ENCODE measurements at regions not wholly inside any gene's neighbourhood (a gene's known extent, or its start where the extent isn't known, plus 50 kb on each side); places are given as distances from the start of the nearest gene placed in this dataset.

- no peaks in the 10 kb centered on the region for H3K27me3 Mint-ChIP-seq
- no peak for DNase-seq
- H3K4me1 Mint-ChIP-seq: no peaks in the 10 kb centered on the region
- H3K36me3 Mint-ChIP-seq: no peaks in the 10 kb centered on the region
- H3K4me3 Mint-ChIP-seq: no peak overlapping the region
- H3K36me3 ChIP-seq (ENCODE audit: insufficient read depth, low read length): no peaks in the 10 kb centered on the region
- ChIA-PET CTCF (no interaction called here), POLR2A (no interaction called here)
- no peaks in the 10 kb centered on the region for H3K9me3 ChIP-seq (ENCODE audit: low read length)
- H3K4me3 ChIP-seq (ENCODE audit: low read length): no peak overlapping the region
- peaks cover 3 to 14% (median 8%) of the 10 kb centered on the region in 5 donors for H3K9me3 Mint-ChIP-seq
- no peaks in the 10 kb centered on the region for H3K4me1 ChIP-seq (ENCODE audit: insufficient read depth, low read length)
- no peak overlapping the region for H3K27ac ChIP-seq (ENCODE audit: low read depth, low read length)
- no peak overlapping the region for H3K27ac Mint-ChIP-seq
- no peaks in the 10 kb centered on the region for H3K27me3 ChIP-seq (ENCODE audit: insufficient read depth, low read length, poor library complexity, severe bottlenecking)
These were observed 532.8 kb downstream of the FAT4 start for GRCh38 chr4:125847518-125847917.

- DNase-seq: no peak
- no peak overlapping the region for H3K27ac Mint-ChIP-seq
- no peaks in the 10 kb centered on the region for H3K4me1 ChIP-seq (ENCODE audit: insufficient read depth, low read length)
- no peaks in the 10 kb centered on the region for H3K27me3 Mint-ChIP-seq
- CTCF ChIA-PET: no interaction called here
- H3K27ac ChIP-seq (ENCODE audit: low read depth, low read length): no peak overlapping the region
- H3K36me3 Mint-ChIP-seq: no peaks in the 10 kb centered on the region
- H3K4me1 Mint-ChIP-seq: no peaks in the 10 kb centered on the region
- no peak overlapping the region for H3K4me3 ChIP-seq (ENCODE audit: low read length)
- POLR2A ChIA-PET: no interaction called here
- no peaks in the 10 kb centered on the region for H3K27me3 ChIP-seq (ENCODE audit: insufficient read depth, low read length, poor library complexity, severe bottlenecking)
- no peaks in the 10 kb centered on the region for H3K36me3 ChIP-seq (ENCODE audit: insufficient read depth, low read length)
- H3K9me3 ChIP-seq (ENCODE audit: low read length): no peaks in the 10 kb centered on the region
- peaks cover 3 to 22% (median 11%) of the 10 kb centered on the region in 5 donors for H3K9me3 Mint-ChIP-seq
- H3K4me3 Mint-ChIP-seq: no peak overlapping the region
These were observed 535.1 kb downstream of the FAT4 start for GRCh38 chr4:125849869-125850268.

GRCh38 chr4:125891597-125892258, 577.0 kb downstream of the FAT4 start:
- Mint-ChIP-seq H3K36me3 (no peaks in the 10 kb centered on the region), H3K27ac (no peak overlapping the region), H3K4me1 (no peaks in the 10 kb centered on the region), H3K27me3 (no peaks in the 10 kb centered on the region), H3K4me3 (no peak overlapping the region), H3K9me3 (peaks cover 9 to 34% (median 19%) of the 10 kb centered on the region in 5 donors)
- no peak for DNase-seq
- Histone ChIP-seq H3K36me3 (ENCODE audit: insufficient read depth, low read length) (no peaks in the 10 kb centered on the region), H3K4me3 (ENCODE audit: low read length) (no peak overlapping the region), H3K9me3 (ENCODE audit: low read length) (no peaks in the 10 kb centered on the region), H3K27ac (ENCODE audit: low read depth, low read length) (no peak overlapping the region), H3K4me1 (ENCODE audit: insufficient read depth, low read length) (no peaks in the 10 kb centered on the region), H3K27me3 (ENCODE audit: insufficient read depth, low read length, poor library complexity, severe bottlenecking) (no peaks in the 10 kb centered on the region)
- ChIA-PET CTCF (no interaction called here), POLR2A (no interaction called here)

GRCh38 chr4:125904802-125905201, 590.0 kb downstream of the FAT4 start:
- Mint-ChIP-seq H3K27ac (no peak overlapping the region), H3K27me3 (no peaks in the 10 kb centered on the region), H3K36me3 (no peaks in the 10 kb centered on the region), H3K4me1 (no peaks in the 10 kb centered on the region), H3K4me3 (no peak overlapping the region), H3K9me3 (peaks cover 0 to 33% (median 8%) of the 10 kb centered on the region in 5 donors)
- Histone ChIP-seq H3K27ac (ENCODE audit: low read depth, low read length) (no peak overlapping the region), H3K36me3 (ENCODE audit: insufficient read depth, low read length) (no peaks in the 10 kb centered on the region), H3K4me1 (ENCODE audit: insufficient read depth, low read length) (no peaks in the 10 kb centered on the region), H3K9me3 (ENCODE audit: low read length) (no peaks in the 10 kb centered on the region), H3K27me3 (ENCODE audit: insufficient read depth, low read length, poor library complexity, severe bottlenecking) (no peaks in the 10 kb centered on the region), H3K4me3 (ENCODE audit: low read length) (no peak overlapping the region)
- CTCF ChIA-PET: no interaction called here
- DNase-seq: no peak
- POLR2A ChIA-PET: no interaction called here

- H3K27ac ChIP-seq (ENCODE audit: low read depth, low read length): no peak overlapping the region
- no peak overlapping the region for H3K27ac Mint-ChIP-seq
- H3K4me3 Mint-ChIP-seq: no peak overlapping the region
- H3K27me3 ChIP-seq (ENCODE audit: insufficient read depth, low read length, poor library complexity, severe bottlenecking): no peaks in the 10 kb centered on the region
- peaks cover 0 to 32% (median 1%) of the 10 kb centered on the region in 5 donors for H3K9me3 Mint-ChIP-seq
- no peaks in the 10 kb centered on the region for H3K36me3 ChIP-seq (ENCODE audit: insufficient read depth, low read length)
- no peaks in the 10 kb centered on the region for H3K27me3 Mint-ChIP-seq
- CTCF ChIA-PET: no interaction called here
- H3K9me3 ChIP-seq (ENCODE audit: low read length): no peaks in the 10 kb centered on the region
- H3K4me1 Mint-ChIP-seq: no peaks in the 10 kb centered on the region
- H3K4me3 ChIP-seq (ENCODE audit: low read length): no peak overlapping the region
- POLR2A ChIA-PET: no interaction called here
- H3K36me3 Mint-ChIP-seq: no peaks in the 10 kb centered on the region
- no peak for DNase-seq
- no peaks in the 10 kb centered on the region for H3K4me1 ChIP-seq (ENCODE audit: insufficient read depth, low read length)
These were observed 596.3 kb downstream of the FAT4 start for GRCh38 chr4:125911058-125911457.

- H3K27ac Mint-ChIP-seq: no peak overlapping the region
- DNase-seq: no peak
- Histone ChIP-seq H3K36me3 (ENCODE audit: insufficient read depth, low read length) (no peaks in the 10 kb centered on the region), H3K9me3 (ENCODE audit: low read length) (no peaks in the 10 kb centered on the region), H3K4me1 (ENCODE audit: insufficient read depth, low read length) (no peaks in the 10 kb centered on the region), H3K4me3 (ENCODE audit: low read length) (no peak overlapping the region), H3K27ac (ENCODE audit: low read depth, low read length) (no peak overlapping the region), H3K27me3 (ENCODE audit: insufficient read depth, low read length, poor library complexity, severe bottlenecking) (no peaks in the 10 kb centered on the region)
- H3K27me3 Mint-ChIP-seq: no peaks in the 10 kb centered on the region
- H3K4me3 Mint-ChIP-seq: no peak overlapping the region
- POLR2A ChIA-PET: no interaction called here
- H3K4me1 Mint-ChIP-seq: no peaks in the 10 kb centered on the region
- no peaks in the 10 kb centered on the region for H3K36me3 Mint-ChIP-seq
- H3K9me3 Mint-ChIP-seq: peaks cover 0 to 28% (median 0%) of the 10 kb centered on the region in 5 donors
- CTCF ChIA-PET: no interaction called here
These were observed 596.7 kb downstream of the FAT4 start for GRCh38 chr4:125911481-125911880.

- Histone ChIP-seq H3K27ac (ENCODE audit: low read depth, low read length) (no peak overlapping the region), H3K27me3 (ENCODE audit: insufficient read depth, low read length, poor library complexity, severe bottlenecking) (no peaks in the 10 kb centered on the region), H3K4me3 (ENCODE audit: low read length) (no peak overlapping the region), H3K4me1 (ENCODE audit: insufficient read depth, low read length) (no peaks in the 10 kb centered on the region), H3K36me3 (ENCODE audit: insufficient read depth, low read length) (no peaks in the 10 kb centered on the region), H3K9me3 (ENCODE audit: low read length) (no peaks in the 10 kb centered on the region)
- H3K27ac Mint-ChIP-seq: no peak overlapping the region
- no peaks in the 10 kb centered on the region for H3K4me1 Mint-ChIP-seq
- H3K9me3 Mint-ChIP-seq: peaks cover 0 to 14% (median 7%) of the 10 kb centered on the region in 5 donors
- H3K4me3 Mint-ChIP-seq: no peak overlapping the region
- POLR2A ChIA-PET: no interaction called here
- no peaks in the 10 kb centered on the region for H3K27me3 Mint-ChIP-seq
- CTCF ChIA-PET: no interaction called here
- no peak for DNase-seq
- H3K36me3 Mint-ChIP-seq: no peaks in the 10 kb centered on the region
These were observed 602.8 kb downstream of the FAT4 start for GRCh38 chr4:125917559-125917958.

- H3K4me3 ChIP-seq (ENCODE audit: low read length): no peak overlapping the region
- no peaks in the 10 kb centered on the region for H3K27me3 ChIP-seq (ENCODE audit: insufficient read depth, low read length, poor library complexity, severe bottlenecking)
- no peaks in the 10 kb centered on the region for H3K4me1 ChIP-seq (ENCODE audit: insufficient read depth, low read length)
- Mint-ChIP-seq H3K27me3 (no peaks in the 10 kb centered on the region), H3K36me3 (no peaks in the 10 kb centered on the region), H3K4me3 (no peak overlapping the region), H3K9me3 (peaks cover 11 to 36% (median 17%) of the 10 kb centered on the region in 5 donors), H3K4me1 (no peaks in the 10 kb centered on the region), H3K27ac (no peak overlapping the region)
- no peak for DNase-seq
- ChIA-PET POLR2A (no interaction called here), CTCF (no interaction called here)
- no peak overlapping the region for H3K27ac ChIP-seq (ENCODE audit: low read depth, low read length)
- no peaks in the 10 kb centered on the region for H3K9me3 ChIP-seq (ENCODE audit: low read length)
- H3K36me3 ChIP-seq (ENCODE audit: insufficient read depth, low read length): no peaks in the 10 kb centered on the region
These were observed 613.9 kb downstream of the FAT4 start for GRCh38 chr4:125928652-125929051.

GRCh38 chr4:125938541-125938940, 623.8 kb downstream of the FAT4 start:
- no peaks in the 10 kb centered on the region for H3K27me3 Mint-ChIP-seq
- ChIA-PET POLR2A (no interaction called here), CTCF (no interaction called here)
- Histone ChIP-seq H3K4me1 (ENCODE audit: insufficient read depth, low read length) (no peaks in the 10 kb centered on the region), H3K27ac (ENCODE audit: low read depth, low read length) (no peak overlapping the region), H3K36me3 (ENCODE audit: insufficient read depth, low read length) (no peaks in the 10 kb centered on the region), H3K4me3 (ENCODE audit: low read length) (no peak overlapping the region), H3K9me3 (ENCODE audit: low read length) (no peaks in the 10 kb centered on the region), H3K27me3 (ENCODE audit: insufficient read depth, low read length, poor library complexity, severe bottlenecking) (no peaks in the 10 kb centered on the region)
- peaks cover 6 to 45% (median 12%) of the 10 kb centered on the region in 5 donors for H3K9me3 Mint-ChIP-seq
- H3K4me1 Mint-ChIP-seq: no peaks in the 10 kb centered on the region
- no peak overlapping the region for H3K27ac Mint-ChIP-seq
- H3K36me3 Mint-ChIP-seq: no peaks in the 10 kb centered on the region
- DNase-seq: no peak
- H3K4me3 Mint-ChIP-seq: no peak overlapping the region
